H1 (cell line): ENCODE measurements at regions not wholly inside any gene's neighbourhood (a gene's known extent, or its start where the extent isn't known, plus 50 kb on each side); places are given as distances from the start of the nearest gene placed in this dataset.

Experiments used
- CTCF ChIA-PET: fragments of 300-600 bp; sonication (Branson Sonifier 250); formaldehyde crosslinking; loops from one replicate; lab custom pipeline; 2021; ENCODE audit not compliant: partially characterized antibody; lab: Charles Lee
- POLR2A ChIA-PET: fragments of 300-600 bp; sonication (Branson Sonifier 250); formaldehyde crosslinking; loops from one replicate; lab custom pipeline; 2021; ENCODE audit warnings: inconsistent platforms; ENCODE audit not compliant: partially characterized antibody; lab: Charles Lee
- DNase-seq, 2 experiments: peaks; one replicate each; pipeline versions ENCODE4 v3.0.0 to v3.0.0-alpha.2; 2010 to 2022; ENCODE audit warnings: low spot score in 2 of 2, low read depth in 1 of 2, mixed read lengths in 1 of 2
- FAIRE-seq: peaks from 2 replicates; lab custom pipeline; 2011; peaks lifted over from hg19 to GRCh38; lab: Jason Lieb, UNC
- H2AFZ ChIP-seq: 2 replicates; pipeline ENCODE4 v1.8.1; 2012; ENCODE audit warnings: low read length, inconsistent platforms
- H2AK5ac ChIP-seq: 2 replicates; pipeline ENCODE4 v1.6.1; 2013; ENCODE audit warnings: low read depth, low read length
- H2BK120ac ChIP-seq: replicated peaks from 2 replicates; pipeline ENCODE3; 2013; ENCODE audit warnings: low read depth, low read length, inconsistent platforms
- H2BK12ac ChIP-seq: 2 replicates; pipeline ENCODE4 v1.6.1; 2013; ENCODE audit warnings: low read depth, low read length
- H2BK15ac ChIP-seq: 2 replicates; pipeline ENCODE4 v1.6.1; 2013; ENCODE audit warnings: low read length
- H2BK20ac ChIP-seq: 2 replicates; pipeline ENCODE4 v1.6.1; 2013; ENCODE audit warnings: low read length
- H2BK5ac ChIP-seq: 2 replicates; pipeline ENCODE4 v1.6.1; 2013; ENCODE audit warnings: low read depth, low read length
- H3K14ac ChIP-seq: 2 replicates; pipeline ENCODE4 v1.6.1; 2013; ENCODE audit warnings: inconsistent platforms; ENCODE audit not compliant: insufficient read length
- H3K18ac ChIP-seq: 2 replicates; pipeline ENCODE4 v1.6.1; 2013; ENCODE audit warnings: low read length; ENCODE audit errors: extremely low read depth
- H3K23ac ChIP-seq: 2 replicates; pipeline ENCODE4 v1.6.1; 2013; ENCODE audit warnings: inconsistent platforms; ENCODE audit not compliant: insufficient read length
- H3K23me2 ChIP-seq: 2 replicates; pipeline ENCODE4 v1.6.1; 2013; ENCODE audit warnings: low read depth, low read length
- H3K27ac ChIP-seq: 2 replicates; pipeline ENCODE4 v1.6.1; 2011; ENCODE audit warnings: low read depth, low read length, inconsistent platforms
- H3K27me3 ChIP-seq, 4 experiments: replicated peaks in 1 of 4; 1 replicate in 1 of 4; 2 replicates in 3 of 4; pipeline versions ENCODE4 v1.6.1 to v1.8.1; 2011 to 2013; ENCODE audit warnings: low read length in 3 of 4, mild to moderate bottlenecking in 3 of 4, inconsistent platforms in 2 of 4, mixed read lengths in 2 of 4, moderate library complexity in 1 of 4; ENCODE audit not compliant: control insufficient read depth in 3 of 4, insufficient read depth in 3 of 4; ENCODE audit errors: extremely low read depth in 1 of 4
- H3K36me3 ChIP-seq, 4 experiments: 2 replicates each; pipeline versions ENCODE4 v1.6.1 to v1.8.1; 2011 to 2013; ENCODE audit warnings: mild to moderate bottlenecking in 4 of 4, low read length in 3 of 4, moderate library complexity in 2 of 4, control low read depth in 1 of 4, inconsistent platforms in 1 of 4; ENCODE audit not compliant: insufficient read depth in 4 of 4, control insufficient read depth in 2 of 4
- H3K4ac ChIP-seq: replicated peaks from 2 replicates; pipeline ENCODE3; 2013; ENCODE audit warnings: low read length, low read depth, mixed read lengths, inconsistent platforms; ENCODE audit not compliant: insufficient read length
- H3K4me1 ChIP-seq, 4 experiments: replicated peaks in 1 of 4; 1 replicate in 1 of 4; 2 replicates in 3 of 4; pipeline versions ENCODE4 v1.6.1 to v1.8.1; 2011 to 2013; ENCODE audit warnings: low read length in 3 of 4, inconsistent platforms in 2 of 4, mixed read lengths in 1 of 4; ENCODE audit not compliant: insufficient read depth in 4 of 4, control insufficient read depth in 3 of 4
- H3K4me2 ChIP-seq, 2 experiments: 2 replicates each; pipeline versions ENCODE4 v1.6.1 to v1.8.1; 2011 to 2013; ENCODE audit warnings: low read depth in 2 of 2, low read length in 2 of 2, control low read depth in 1 of 2, inconsistent platforms in 1 of 2, mild to moderate bottlenecking in 1 of 2; ENCODE audit not compliant: insufficient read depth in 1 of 2
- H3K4me3 ChIP-seq, 4 experiments: fragments of 200-600, 300-600 bp in 1 of 4; sonication (generic), shearing (Covaris generic), sonication (Bioruptor Twin) in 1 of 4; 2 replicates each; pipeline versions ENCODE4 v1.5.1 to v1.8.1; 2011 to 2016; ENCODE audit warnings: low read length in 4 of 4, low read depth in 3 of 4, control low read depth in 2 of 4, inconsistent platforms in 2 of 4, mild to moderate bottlenecking in 2 of 4, mixed read lengths in 1 of 4, moderate library complexity in 1 of 4; ENCODE audit not compliant: insufficient read depth in 2 of 4; ENCODE audit errors: extremely low read depth in 1 of 4
- H3K56ac ChIP-seq: replicated peaks from 2 replicates; pipeline ENCODE3; 2013; ENCODE audit warnings: low read depth, mild to moderate bottlenecking, mixed read lengths, low read length, inconsistent platforms; ENCODE audit not compliant: insufficient read length
- H3K79me1 ChIP-seq: 2 replicates; pipeline ENCODE4 v1.6.1; 2013; ENCODE audit warnings: low read depth, low read length, control low read depth
- H3K79me2 ChIP-seq, 2 experiments: 2 replicates each; pipeline versions ENCODE4 v1.6.1 to v1.8.1; 2012 to 2013; ENCODE audit warnings: low read length in 2 of 2, mild to moderate bottlenecking in 2 of 2, inconsistent platforms in 1 of 2; ENCODE audit not compliant: insufficient read depth in 2 of 2, control insufficient read depth in 1 of 2
- H3K9ac ChIP-seq, 4 experiments: replicated peaks in 1 of 4; 1 replicate in 1 of 4; 2 replicates in 3 of 4; pipeline versions ENCODE4 v1.6.1 to v1.8.1; 2011 to 2013; ENCODE audit warnings: low read depth in 3 of 4, low read length in 3 of 4, control low read depth in 2 of 4, mild to moderate bottlenecking in 2 of 4, moderate library complexity in 2 of 4, inconsistent platforms in 1 of 4; ENCODE audit errors: extremely low read depth in 1 of 4
- H3K9me3 ChIP-seq, 2 experiments: 2 replicates each; pipeline versions ENCODE4 v1.6.1 to v1.8.1; 2012 to 2013; ENCODE audit warnings: mild to moderate bottlenecking in 2 of 2, moderate library complexity in 2 of 2, control low read depth in 1 of 2, inconsistent platforms in 1 of 2, low read depth in 1 of 2, low read length in 1 of 2, mixed read lengths in 1 of 2; ENCODE audit not compliant: insufficient read depth in 2 of 2
- H4K20me1 ChIP-seq, 2 experiments: replicated peaks in 1 of 2; 2 replicates each; pipeline versions ENCODE3 to v1.8.1; 2011 to 2013; ENCODE audit warnings: inconsistent platforms in 2 of 2, low read length in 2 of 2, mild to moderate bottlenecking in 1 of 2; ENCODE audit not compliant: insufficient read depth in 2 of 2, control insufficient read depth in 1 of 2
- H4K5ac ChIP-seq: 2 replicates; pipeline ENCODE4 v1.6.1; 2013; ENCODE audit warnings: low read length, low read depth, mixed read lengths, inconsistent platforms; ENCODE audit not compliant: insufficient read length
- H4K8ac ChIP-seq: 2 replicates; pipeline ENCODE4 v1.8.0; 2013; ENCODE audit warnings: mild to moderate bottlenecking, moderate library complexity, low read length, inconsistent platforms; ENCODE audit not compliant: insufficient read depth; ENCODE audit errors: extremely low read depth
- H4K91ac ChIP-seq: replicated peaks from 2 replicates; pipeline ENCODE3; 2013; ENCODE audit warnings: low read length, mixed read lengths, inconsistent platforms; ENCODE audit not compliant: insufficient read length
- NANOG ChIP-seq: IDR thresholded peaks from 2 replicates; pipeline ENCODE4 v1.6.1; 2011; ENCODE audit warnings: low read length, low read depth, mild to moderate bottlenecking, inconsistent platforms; ENCODE audit not compliant: insufficient read depth, poor library complexity, severe bottlenecking
- WGBS, 2 experiments: shearing (Covaris generic) in 1 of 2; methylation state at CpG; one replicate each; pipeline versions ENCODE4 v1.1.6 to v1.1.7; 2013 to 2015; ENCODE audit warnings: low lambda C conversion rate in 2 of 2, mixed read lengths in 2 of 2, inconsistent platforms in 1 of 2, low coverage in 1 of 2, missing lambda C conversion rate in 1 of 2; ENCODE audit not compliant: insufficient replicate concordance in 2 of 2, insufficient coverage in 1 of 2, insufficient read length in 1 of 2; ENCODE audit errors: extremely low coverage in 1 of 2, missing lambda C conversion rate in 1 of 2; 5-methylcytosine and 5-hydroxymethylcytosine counted together

DNA sequence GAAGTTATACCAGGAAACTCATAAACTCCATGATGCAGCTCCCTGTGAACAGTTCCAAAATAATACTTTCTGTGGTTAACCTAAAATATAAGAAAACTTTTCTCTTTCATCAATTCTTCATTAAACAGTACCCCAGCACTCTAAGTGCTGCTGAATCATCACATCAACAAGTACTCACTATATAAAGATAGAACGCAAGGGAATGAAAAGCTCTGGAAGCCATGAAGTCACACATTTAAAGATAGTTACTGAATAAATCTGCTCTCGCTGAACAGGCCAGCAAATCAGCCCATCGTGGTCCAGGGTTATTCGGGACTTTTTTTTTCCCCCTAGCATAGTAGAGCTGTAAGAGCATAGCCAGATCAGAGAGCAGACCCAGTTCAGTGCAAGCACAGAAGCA, 254.3 kb downstream of the IPMK start:
- Histone ChIP-seq H2BK12ac (no peak overlapping the region), H3K79me1 (no peaks in the 10 kb centered on the region), H3K9me3 (no peaks in the 10 kb centered on the region; a peak in 1 of 4 replicates), H3K79me2 (no peaks in the 10 kb centered on the region), H3K27ac (no peak overlapping the region), H3K9ac (no peak overlapping the region), H4K5ac (no peak overlapping the region), H3K4me1 (peaks cover 0 to 19% (median 3%) of the 10 kb centered on the region in 4 experiments; a peak in 2 of 7 replicates), H3K4ac (no peak overlapping the region), H2AK5ac (no peak overlapping the region), H3K56ac (no peak overlapping the region), H3K27me3 (no peaks in the 10 kb centered on the region), H3K36me3 (peaks cover 0 to 2% (median 0%) of the 10 kb centered on the region in 4 experiments; a peak in 3 of 8 replicates), H2BK20ac (no peak overlapping the region), H3K23ac (no peak overlapping the region), H3K4me3 (no peak overlapping the region), H2BK5ac (no peak overlapping the region), H3K18ac (no peak overlapping the region), H3K14ac (no peak overlapping the region), H2BK120ac (no peak overlapping the region), H4K8ac (no peak overlapping the region), H3K23me2 (no peaks in the 10 kb centered on the region), H4K91ac (no peak overlapping the region), H2BK15ac (no peak overlapping the region), H4K20me1 (no peaks in the 10 kb centered on the region), H3K4me2 (no peak overlapping the region), H2AFZ (no peak overlapping the region)
- ChIA-PET POLR2A (no interaction called here), CTCF (interaction anchor here (1.1 kb wide), 1 partner anchor 14 kb away, joined by 3 read pairs; no protein-coding TSS in a partner anchor)
- no peak for DNase-seq
- FAIRE-seq, result no peak
- WGBS, 2 experiments, result 95% methylated on average over 4 of the region's 4 CpGs; no CpG with 5 or more reads in 1 of the 2 experiments
- no peak for TF ChIP-seq NANOG
